ENCODE measurements at regions not wholly inside any gene's neighbourhood (a gene's known extent, or its start where the extent isn't known, plus 50 kb on each side); places are given as distances from the start of the nearest gene placed in this dataset.

- TF ChIP-seq EGR1 (IDR thresholded peaks at IDR 0.05) = no peak
- TF ChIP-seq USF1 (IDR thresholded peaks at IDR 0.05) = no peak
- TF ChIP-seq EP300 (IDR thresholded peaks at IDR 0.05; ENCODE audit: borderline replicate concordance) = peak; percentile 48; the same call in 1 of the 2 replicates
These were observed 212.0 kb upstream of the ID2 start for GRCh38 chr2:8469709-8470493.

GRCh38 chr2:8472545-8473323, 209.1 kb upstream of the ID2 start:
- TF ChIP-seq TAF1 (IDR thresholded peaks at IDR 0.05; ENCODE audit: low read depth) = no peak

GRCh38 chr2:8475349-8476031, 206.4 kb upstream of the ID2 start:
- TF ChIP-seq EGR1 (IDR thresholded peaks at IDR 0.05) (no peak), TAF1 (IDR thresholded peaks at IDR 0.05; ENCODE audit: low read depth) (no peak), MAX (IDR thresholded peaks at IDR 0.05) (no peak), EP300 (IDR thresholded peaks at IDR 0.05; ENCODE audit: borderline replicate concordance) (no peak), TEAD4 (IDR thresholded peaks at IDR 0.05) (no peak), CEBPB (IDR thresholded peaks at IDR 0.05) (no peak), ZBTB7A (IDR thresholded peaks at IDR 0.05; ENCODE audit: low read depth) (no peak)

- peak; percentile 71; the same call in 1 of the 2 replicates for TF ChIP-seq CEBPB (IDR thresholded peaks at IDR 0.05)
- TF ChIP-seq TEAD4 (IDR thresholded peaks at IDR 0.05) = no peak
- TF ChIP-seq EP300 (IDR thresholded peaks at IDR 0.05; ENCODE audit: borderline replicate concordance) = peak; percentile 36; the same call in 1 of the 2 replicates
These were observed 204.0 kb upstream of the ID2 start for GRCh38 chr2:8477552-8478470.

- TF ChIP-seq CREB1 (IDR thresholded peaks at IDR 0.05; ENCODE audit: low read depth) = no peak
- TF ChIP-seq TAF1 (IDR thresholded peaks at IDR 0.05; ENCODE audit: low read depth) = no peak
- no peak for TF ChIP-seq USF1 (IDR thresholded peaks at IDR 0.05)
- TF ChIP-seq REST (IDR thresholded peaks at IDR 0.05; ENCODE audit: low read depth) = no peak
- TF ChIP-seq FOXM1 (IDR thresholded peaks at IDR 0.05; ENCODE audit: borderline replicate concordance, low read depth) = no peak
- no peak for TF ChIP-seq YY1 (IDR thresholded peaks at IDR 0.05; ENCODE audit: low read depth)
- no peak for TF ChIP-seq CEBPB (IDR thresholded peaks at IDR 0.05)
- TF ChIP-seq EGR1 (IDR thresholded peaks at IDR 0.05) = no peak
- no peak for TF ChIP-seq TEAD4 (IDR thresholded peaks at IDR 0.05)
These were observed 203.4 kb upstream of the ID2 start for GRCh38 chr2:8478471-8478793.

GRCh38 chr2:8479298-8479697, 202.6 kb upstream of the ID2 start:
- TF ChIP-seq ZBTB7A (IDR thresholded peaks at IDR 0.05; ENCODE audit: low read depth) (no peak), CEBPB (IDR thresholded peaks at IDR 0.05) (no peak), REST (IDR thresholded peaks at IDR 0.05; ENCODE audit: low read depth) (no peak), RAD21 (IDR thresholded peaks at IDR 0.05; ENCODE audit: low read depth) (no peak), TCF12 (IDR thresholded peaks at IDR 0.05; ENCODE audit: low read depth) (no peak), EP300 (IDR thresholded peaks at IDR 0.05; ENCODE audit: borderline replicate concordance) (no peak), USF1 (IDR thresholded peaks at IDR 0.05) (no peak), NFIC (IDR thresholded peaks at IDR 0.05) (no peak), CREB1 (IDR thresholded peaks at IDR 0.05; ENCODE audit: low read depth) (no peak), TEAD4 (IDR thresholded peaks at IDR 0.05) (no peak), EGR1 (IDR thresholded peaks at IDR 0.05) (no peak), FOXM1 (IDR thresholded peaks at IDR 0.05; ENCODE audit: borderline replicate concordance, low read depth) (no peak), YY1 (IDR thresholded peaks at IDR 0.05; ENCODE audit: low read depth) (no peak), MAX (IDR thresholded peaks at IDR 0.05) (no peak), TAF1 (IDR thresholded peaks at IDR 0.05; ENCODE audit: low read depth) (no peak)
